ENCODE measurements at regions not wholly inside any gene's neighbourhood (a gene's known extent, or its start where the extent isn't known, plus 50 kb on each side); places are given as distances from the start of the nearest gene placed in this dataset.
"Not testable (repeated sequence)": the region's sequence is repeated elsewhere in the genome, so short reads cannot be mapped to it uniquely, and the experiment has no call there.

DNA sequence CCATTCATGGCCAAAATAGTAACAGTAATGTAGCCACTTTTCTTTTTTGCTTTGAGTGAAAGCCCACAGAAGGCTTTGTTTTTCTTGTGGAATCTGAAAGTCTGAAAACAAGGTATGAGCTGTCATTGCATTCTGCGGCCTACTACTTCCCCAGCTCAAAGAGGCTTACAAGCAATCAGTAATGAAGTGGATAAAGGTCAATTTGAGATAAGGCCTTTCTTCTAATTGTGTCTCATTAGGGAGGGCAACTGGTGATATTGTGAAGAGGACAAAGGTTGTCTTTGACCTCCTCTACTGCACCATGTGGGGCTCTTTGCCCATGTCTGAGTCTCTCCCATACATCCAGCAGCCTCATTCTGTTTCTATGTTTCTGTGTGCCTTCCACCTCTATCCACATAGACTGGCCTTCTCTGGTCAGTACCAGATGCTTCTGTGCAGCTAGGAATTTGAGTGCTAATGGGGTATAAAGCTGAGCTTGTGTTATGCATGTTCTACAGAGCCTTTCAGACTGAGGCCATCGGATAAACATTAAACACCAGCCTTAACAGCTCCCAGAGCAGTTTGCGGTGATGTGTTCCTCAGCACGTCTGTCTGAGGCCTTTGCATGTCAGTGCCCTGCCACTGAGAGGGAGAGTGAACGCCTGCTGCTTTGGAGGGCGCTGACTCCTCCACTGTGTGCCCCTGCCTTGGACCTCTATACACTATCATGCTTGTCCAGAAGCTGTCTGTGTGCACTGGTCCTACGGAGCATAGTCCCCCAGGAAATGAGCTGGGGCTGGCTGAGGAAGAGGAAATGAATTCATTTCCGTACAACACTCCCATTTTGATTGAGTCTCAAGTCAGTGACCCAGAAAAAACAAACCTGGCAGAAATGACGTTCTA lies 80.2 kb downstream of the SH2D1A start:
- DNase-seq (ENCODE audit: low spot score), result no peak

DNA sequence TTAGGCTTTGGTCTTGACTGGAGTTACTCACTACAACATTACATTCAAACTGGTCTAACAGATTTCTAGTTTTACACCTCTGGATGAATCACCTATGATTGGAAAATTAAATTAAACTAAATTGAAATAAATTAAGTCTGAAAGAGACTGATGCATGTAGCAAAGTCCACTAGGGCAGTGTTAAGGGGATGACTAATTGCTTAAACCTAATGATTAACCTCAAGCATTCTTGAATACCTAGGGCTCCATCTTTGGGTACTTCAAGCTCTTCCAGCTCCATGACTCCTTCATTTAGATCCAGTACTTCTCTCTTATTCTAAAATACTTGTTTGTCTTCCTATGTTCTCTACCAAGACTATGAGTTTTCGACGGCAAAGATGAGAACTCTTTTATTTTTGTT lies 86.8 kb downstream of the SH2D1A start:
- DNase-seq (ENCODE audit: low spot score), result no peak

DNA sequence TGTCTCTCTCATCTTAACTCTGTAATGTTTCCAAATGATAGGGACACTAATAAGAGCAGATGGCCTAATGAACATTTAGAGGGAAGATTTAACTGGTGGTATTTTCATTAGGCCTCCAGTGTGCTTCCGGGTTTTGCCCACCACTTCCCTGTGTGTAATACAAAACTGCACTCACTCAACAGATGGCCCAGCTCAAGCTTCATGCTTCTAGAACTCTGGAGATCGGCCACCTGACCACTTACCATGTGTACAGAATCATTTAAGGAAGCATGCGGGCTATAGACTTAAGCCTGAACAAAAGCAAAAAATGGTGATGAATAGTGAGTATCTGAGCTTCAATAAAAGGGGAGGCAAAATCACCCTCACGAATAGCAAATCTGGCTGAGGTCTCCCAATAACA lies 89.3 kb downstream of the SH2D1A start:
- no peak for DNase-seq (ENCODE audit: low spot score)

DNA sequence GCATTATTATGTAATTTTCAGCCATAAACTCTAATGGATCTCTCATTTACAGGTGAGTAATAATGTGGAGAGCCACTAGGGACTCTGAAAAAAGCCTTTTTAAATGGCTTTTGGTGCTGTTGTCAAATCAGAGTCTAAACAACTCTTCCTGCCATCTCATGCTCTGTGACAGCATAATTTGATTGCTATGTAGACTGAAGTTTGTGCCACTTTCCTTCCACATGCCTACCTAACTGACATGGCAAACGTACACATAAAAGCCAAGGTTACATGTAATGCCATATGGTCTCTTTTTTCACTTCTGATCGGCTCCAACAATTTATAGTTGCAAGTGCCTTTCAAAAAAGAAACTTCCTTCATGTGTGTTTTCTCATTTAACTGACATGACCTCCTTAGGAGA lies 94.3 kb downstream of the SH2D1A start:
- DNase-seq (ENCODE audit: low spot score), result no peak

GRCh38 chrX:124441971-124442590 lies 95.7 kb downstream of the SH2D1A start:
- no peak for DNase-seq (ENCODE audit: low spot score)

DNA sequence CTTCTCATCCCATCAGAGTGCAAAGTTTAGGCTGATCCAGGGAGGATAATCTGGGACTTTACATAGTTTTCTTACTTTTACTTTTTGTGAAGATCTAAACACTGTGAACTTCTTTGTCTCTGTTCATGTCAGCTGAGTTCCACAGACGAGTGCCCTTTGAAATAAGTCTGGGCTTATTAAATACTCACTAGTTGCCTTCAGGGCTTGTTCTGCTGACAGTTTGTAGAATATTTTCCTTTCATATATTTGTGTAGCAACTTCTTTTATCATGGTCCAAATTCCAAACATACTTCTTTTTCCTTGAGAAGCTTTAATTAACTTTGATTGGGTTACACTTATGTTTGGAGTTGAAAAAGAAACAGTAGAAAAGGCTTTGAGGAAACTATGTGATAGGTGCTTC lies 109.6 kb downstream of the SH2D1A start:
- DNase-seq (ENCODE audit: low spot score), result no peak

GRCh38 chrX:124459851-124460250 lies 113.5 kb downstream of the SH2D1A start:
- not testable (repeated sequence) for DNase-seq (ENCODE audit: low spot score)

DNA sequence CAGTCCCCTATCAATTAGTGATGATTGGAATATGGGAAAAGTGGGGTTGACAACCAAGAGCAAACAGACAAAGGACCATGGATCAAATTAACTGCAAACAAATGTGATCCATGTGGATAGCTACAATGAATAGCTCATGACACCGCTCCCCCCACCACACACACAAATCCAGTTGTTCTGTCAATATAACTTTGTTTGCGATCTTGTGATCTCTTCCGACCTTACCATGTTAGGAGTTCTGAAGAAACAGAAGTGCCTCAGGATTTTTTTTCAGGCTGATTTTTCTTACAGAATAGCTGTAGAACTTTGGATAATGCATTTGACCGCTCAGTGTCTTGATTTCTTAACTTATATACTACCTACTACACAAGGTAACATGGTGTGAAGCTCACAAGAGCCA lies 116.6 kb downstream of the SH2D1A start:
- DNase-seq (ENCODE audit: low spot score), result no peak

DNA sequence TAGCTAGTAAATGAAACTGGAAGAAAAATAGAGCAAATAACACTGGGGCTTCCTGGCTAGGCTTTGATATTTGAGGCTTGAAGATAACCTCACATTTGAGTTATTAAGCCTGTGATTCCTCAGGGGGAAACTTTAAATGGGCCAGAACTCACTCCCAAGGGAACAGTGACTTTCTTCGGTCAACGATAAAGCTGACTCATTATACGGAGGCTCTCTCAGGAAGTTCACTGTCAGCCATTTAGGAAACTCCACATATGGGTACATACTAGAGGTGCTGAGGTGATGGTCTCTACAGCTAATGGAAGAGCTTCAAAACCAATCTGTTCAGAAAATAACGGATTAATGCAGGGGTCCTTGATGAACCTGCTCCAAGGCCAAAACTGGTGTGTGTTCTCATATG lies 120.8 kb downstream of the SH2D1A start:
- no peak for DNase-seq (ENCODE audit: low spot score)

DNA sequence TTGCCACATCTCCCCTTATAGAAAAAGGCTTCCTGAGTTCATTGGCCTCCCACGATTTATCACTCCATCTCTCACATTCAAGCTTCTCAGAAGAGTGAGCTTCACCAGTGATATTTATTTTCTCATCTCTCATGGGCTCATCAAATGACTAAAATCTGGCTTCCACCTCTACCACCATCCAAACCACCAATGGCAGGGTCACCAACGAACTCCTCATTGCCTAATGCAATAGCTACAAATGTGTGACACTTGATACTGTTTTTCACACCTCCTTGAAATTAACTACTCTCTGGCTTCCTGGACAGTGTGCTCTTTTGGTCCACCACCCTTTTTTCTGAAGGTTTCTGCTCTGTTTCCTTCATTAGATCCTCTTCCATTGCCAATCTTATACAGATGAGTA lies 129.0 kb downstream of the SH2D1A start:
- no peak for DNase-seq (ENCODE audit: low spot score)

GRCh38 chrX:124476562-124476961 lies 130.2 kb downstream of the SH2D1A start:
- DNase-seq (ENCODE audit: low spot score), result no peak

DNA sequence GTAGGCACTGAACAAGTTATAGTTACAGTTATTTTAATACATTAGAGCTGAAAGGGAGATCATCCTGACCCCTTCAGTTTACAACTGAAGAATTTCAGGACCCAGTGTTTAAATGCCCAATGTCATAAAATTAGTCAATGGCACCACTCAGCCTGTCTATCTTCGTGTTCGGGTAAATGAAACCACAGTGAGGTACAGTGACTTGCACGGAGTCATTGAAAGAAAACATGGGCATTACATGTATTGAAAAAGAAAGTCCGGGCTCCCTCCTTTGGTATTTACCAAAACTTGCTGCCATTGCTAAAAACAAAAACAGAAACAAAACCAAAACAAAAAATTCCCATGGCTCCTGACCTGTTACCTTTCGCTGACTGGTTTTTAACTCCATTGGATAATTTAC lies 131.7 kb downstream of the SH2D1A start:
- no peak for DNase-seq (ENCODE audit: low spot score)

DNA sequence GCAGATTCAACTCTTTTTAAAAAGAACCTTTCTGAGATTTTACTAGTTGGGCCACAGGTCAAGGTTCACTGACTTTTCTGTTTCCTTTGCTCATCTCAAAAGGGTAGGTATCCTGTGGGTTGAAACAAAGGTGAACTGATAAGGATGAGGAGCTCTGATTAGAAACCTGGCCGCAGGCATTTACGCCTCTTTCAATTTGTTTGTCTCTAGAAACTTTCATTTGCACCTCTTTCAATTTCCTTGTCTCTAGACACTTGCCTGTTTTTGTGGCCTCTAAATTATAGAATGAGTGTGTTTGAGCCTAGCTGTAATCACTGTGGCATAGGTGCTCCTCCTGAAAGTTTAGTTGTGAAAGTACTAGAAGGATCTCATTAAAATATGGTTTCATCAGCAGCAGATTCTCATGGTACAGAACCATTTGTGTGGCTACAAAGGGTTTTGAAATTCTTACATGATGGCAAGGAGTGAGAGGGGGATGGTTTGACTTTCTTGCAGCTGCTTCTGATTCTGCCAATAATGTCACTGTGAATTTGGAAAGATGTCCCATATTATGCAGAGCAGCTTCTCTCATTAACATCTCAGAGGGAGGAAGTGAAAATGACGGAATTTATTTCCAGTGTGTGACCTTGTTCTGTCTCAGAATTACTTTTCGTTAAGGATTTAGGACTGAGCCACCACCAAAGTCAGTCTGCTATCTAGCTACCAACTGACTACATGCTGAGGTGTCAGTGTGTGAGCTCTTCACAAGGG lies 142.2 kb downstream of the SH2D1A start:
- no peak for DNase-seq (ENCODE audit: low spot score)

DNA sequence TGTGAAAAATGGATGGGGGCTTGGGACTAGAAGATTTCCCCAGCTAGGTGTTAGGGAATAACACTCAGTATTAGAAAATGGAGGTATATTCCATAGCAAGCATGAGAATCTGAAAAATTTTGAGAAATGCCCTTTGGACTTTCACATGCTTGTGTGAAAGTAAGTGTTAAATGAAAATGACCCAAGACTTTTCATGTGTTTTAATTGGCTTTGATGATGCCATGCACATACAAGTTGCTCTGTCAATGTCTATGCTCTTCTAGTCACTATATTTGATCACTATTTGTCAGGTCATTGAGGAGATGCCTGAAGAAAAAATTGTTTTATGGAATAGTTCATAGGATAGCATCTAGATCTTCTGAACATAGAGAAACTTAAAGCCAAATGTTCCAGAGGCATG lies 147.6 kb downstream of the SH2D1A start:
- DNase-seq (ENCODE audit: low spot score), result no peak

- DNase-seq (ENCODE audit: low spot score), result peak; percentile 41
These were observed 151.0 kb downstream of the SH2D1A start for GRCh38 chrX:124497386-124497785.

DNA sequence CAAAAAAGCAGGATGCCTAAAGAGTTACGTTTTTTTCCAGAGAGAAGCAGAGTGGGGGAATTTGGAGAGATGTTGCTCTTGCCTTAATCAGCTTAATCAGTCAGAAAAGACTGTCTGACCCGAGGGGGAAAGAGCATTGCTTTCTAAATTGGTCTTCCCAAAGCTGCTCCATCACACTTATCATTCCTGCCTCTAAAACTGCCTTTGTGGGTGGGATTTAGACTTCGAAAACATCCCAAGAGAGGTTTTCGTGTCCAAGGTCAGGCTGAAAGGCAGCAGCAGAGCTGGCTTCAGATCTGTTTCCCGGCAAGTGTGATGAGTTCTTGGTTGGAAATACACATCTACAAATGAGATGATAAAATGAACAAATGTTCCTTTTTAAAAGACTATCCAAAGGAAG lies 155.2 kb downstream of the SH2D1A start:
- no peak for DNase-seq (ENCODE audit: low spot score)

DNA sequence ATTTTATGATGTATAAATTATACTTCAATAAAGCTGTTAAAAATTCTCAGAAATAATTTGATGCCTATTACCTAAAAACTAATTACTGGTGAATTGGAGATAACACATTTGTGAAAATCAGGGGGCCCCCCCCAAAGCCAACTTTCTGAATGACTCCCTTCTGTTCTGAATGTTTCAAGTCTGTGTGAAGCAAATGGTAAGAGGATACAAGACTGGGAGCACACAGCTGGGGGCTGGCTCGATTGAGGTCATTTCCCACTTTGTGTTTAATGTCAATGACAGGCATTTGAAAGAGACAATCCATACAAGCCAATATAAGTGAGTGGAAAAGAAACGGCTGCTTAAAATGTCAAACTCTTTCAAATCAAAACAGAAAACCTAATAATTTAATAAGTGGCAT lies 155.8 kb downstream of the SH2D1A start:
- DNase-seq (ENCODE audit: low spot score), result no peak

DNA sequence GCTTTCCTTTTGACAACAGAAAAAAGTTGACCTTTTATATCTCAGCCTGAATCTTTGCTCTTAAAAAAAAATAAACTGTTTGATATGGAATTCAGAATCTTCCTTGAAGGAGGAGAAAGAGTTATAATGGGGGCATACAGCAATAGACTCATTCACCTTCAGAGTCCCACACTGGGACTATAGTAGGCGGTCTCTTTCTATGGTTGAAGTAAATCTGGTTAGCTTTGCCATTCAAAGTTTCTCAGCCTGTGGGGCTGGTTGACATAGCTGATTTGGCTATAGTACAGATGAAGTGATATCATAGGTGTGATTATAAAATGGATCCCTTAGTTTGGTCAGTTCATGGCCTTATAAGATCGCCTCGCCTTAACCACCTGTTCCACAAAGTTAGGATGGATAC lies 156.2 kb downstream of the SH2D1A start:
- DNase-seq (ENCODE audit: low spot score), result no peak

GRCh38 chrX:124504111-124504983 lies 158.0 kb downstream of the SH2D1A start:
- no peak for DNase-seq (ENCODE audit: low spot score)

DNA sequence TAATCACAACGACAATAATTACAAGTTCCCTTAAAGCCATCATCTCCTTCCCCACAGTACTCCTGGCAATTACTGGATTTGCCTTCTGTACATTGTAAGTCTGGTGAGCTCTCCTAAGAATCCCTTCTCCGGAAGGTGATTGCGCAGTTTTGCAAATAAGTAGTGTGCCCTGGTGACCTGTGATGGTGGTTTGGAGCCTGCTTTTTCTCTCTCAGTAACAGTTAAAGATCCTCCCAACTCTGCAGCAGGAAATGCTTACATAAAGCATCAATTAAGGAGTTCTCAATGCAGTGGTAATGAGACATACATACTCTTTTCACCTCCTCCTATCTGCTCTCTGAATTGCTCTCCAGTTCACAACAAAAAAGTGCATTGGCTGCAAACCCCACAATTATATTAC lies 159.7 kb downstream of the SH2D1A start:
- no peak for DNase-seq (ENCODE audit: low spot score)

GRCh38 chrX:124507246-124507645 lies 160.9 kb downstream of the SH2D1A start:
- DNase-seq (ENCODE audit: low spot score), result peak; percentile 33

DNA sequence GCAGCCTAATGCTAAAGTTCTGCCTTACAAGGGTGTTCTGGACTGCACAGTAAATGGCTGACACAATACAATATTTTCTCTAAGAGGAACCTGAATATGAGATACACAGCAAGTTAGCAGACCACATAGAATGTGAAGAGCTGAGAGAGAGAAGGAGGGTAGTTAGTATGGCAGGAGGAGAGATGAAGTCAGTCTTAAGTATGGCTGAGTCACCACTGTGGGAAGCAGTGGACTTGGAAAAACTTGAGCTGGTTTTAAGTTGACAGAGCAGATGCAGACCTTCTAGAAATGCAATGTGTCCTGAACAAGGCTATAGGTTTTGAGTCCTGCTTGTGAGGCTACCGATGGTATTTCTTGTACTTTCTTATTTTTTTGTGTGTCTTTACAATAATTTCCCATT lies 172.5 kb downstream of the SH2D1A start:
- peak; percentile 33 for DNase-seq (ENCODE audit: low spot score)

All from RKO (cell line).